ENCODE measurements at regions not wholly inside any gene's neighbourhood (a gene's known extent, or its start where the extent isn't known, plus 50 kb on each side); places are given as distances from the start of the nearest gene placed in this dataset.
"Not testable (repeated sequence)": the region's sequence is repeated elsewhere in the genome, so short reads cannot be mapped to it uniquely, and the experiment has no call there.

GRCh38 chr6:58238421-58238820 lies 921.0 kb downstream of the PRIM2 start:
- not testable (repeated sequence) for TF ChIP-seq CTCF (IDR thresholded peaks at IDR 0.05); REST (IDR thresholded peaks at IDR 0.05; ENCODE audit: insufficient read depth in 1 of 2, low read depth in 2 of 2, low read length in 1 of 2)

Measured in Panc1 (cell line).